ENCODE measurements at regions not wholly inside any gene's neighbourhood (a gene's known extent, or its start where the extent isn't known, plus 50 kb on each side); places are given as distances from the start of the nearest gene placed in this dataset.
"Not testable (repeated sequence)": the region's sequence is repeated elsewhere in the genome, so short reads cannot be mapped to it uniquely, and the experiment has no call there.

- H3K4me2 ChIP-seq (ENCODE audit: low read depth, low read length, poor library complexity, severe bottlenecking): no peak overlapping the region
- H3K9ac ChIP-seq (ENCODE audit: low read depth, low read length, poor library complexity, severe bottlenecking): no peak overlapping the region
Measured at GRCh38 chr17:20908313-20909267, 134.2 kb downstream of the USP22 start.

GRCh38 chr17:20914658-20915057, 128.2 kb downstream of the USP22 start:
- Histone ChIP-seq H4K20me1 (ENCODE audit: insufficient read depth, low read length, poor library complexity, severe bottlenecking) (no peaks in the 10 kb centered on the region), H3K4me1 (ENCODE audit: insufficient read depth, low read length, poor library complexity, severe bottlenecking) (peaks cover 6% of the 10 kb centered on the region), H3F3A (ENCODE audit: low read depth) (no peaks in the 10 kb centered on the region), H3K27me3 (ENCODE audit: insufficient read depth, low read length, poor library complexity, severe bottlenecking) (no peaks in the 10 kb centered on the region), H3K79me2 (ENCODE audit: insufficient read depth, low read length) (no peaks in the 10 kb centered on the region), H3K4me3 (ENCODE audit: low read length, poor library complexity, severe bottlenecking) (no peak overlapping the region), H3K9me3 (ENCODE audit: insufficient read depth, low read depth, low read length) (no peaks in the 10 kb centered on the region), H3K9ac (ENCODE audit: low read depth, low read length, poor library complexity, severe bottlenecking) (no peak overlapping the region), H3K4me2 (ENCODE audit: low read depth, low read length, poor library complexity, severe bottlenecking) (no peak overlapping the region), H3K9me2 (replicated peaks; ENCODE audit: low read depth, low read length) (no peaks in the 10 kb centered on the region), H3K36me3 (ENCODE audit: insufficient read depth, low read length) (no peaks in the 10 kb centered on the region), H2AFZ (ENCODE audit: low read length) (no peak overlapping the region)
- TF ChIP-seq EZH2phosphoT487 (IDR thresholded peaks at IDR 0.05; ENCODE audit: borderline replicate concordance) (no peak), CTCF (conservative IDR thresholded peaks at IDR 0.05; ENCODE audit: low read length) (no peak)

More at GRCh38 chr17:20908313-20909267, 134.2 kb downstream of the USP22 start:
- Histone ChIP-seq H3K4me1 (ENCODE audit: insufficient read depth, low read length, poor library complexity, severe bottlenecking) (no peaks in the 10 kb centered on the region), H2AFZ (ENCODE audit: low read length) (peak overlapping the region; percentile 49; the same call in 1 of the 2 replicates), H3K79me2 (ENCODE audit: insufficient read depth, low read length) (no peaks in the 10 kb centered on the region), H4K20me1 (ENCODE audit: insufficient read depth, low read length, poor library complexity, severe bottlenecking) (no peaks in the 10 kb centered on the region), H3K9me2 (replicated peaks; ENCODE audit: low read depth, low read length) (no peaks in the 10 kb centered on the region), H3K27me3 (ENCODE audit: insufficient read depth, low read length, poor library complexity, severe bottlenecking) (no peaks in the 10 kb centered on the region), H3K36me3 (ENCODE audit: insufficient read depth, low read length) (no peaks in the 10 kb centered on the region), H3K4me3 (ENCODE audit: low read length, poor library complexity, severe bottlenecking) (no peak overlapping the region), H3K9me3 (ENCODE audit: insufficient read depth, low read depth, low read length) (no peaks in the 10 kb centered on the region), H3F3A (ENCODE audit: low read depth) (no peaks in the 10 kb centered on the region)
- TF ChIP-seq CTCF (conservative IDR thresholded peaks at IDR 0.05; ENCODE audit: low read length) (no peak), EZH2phosphoT487 (IDR thresholded peaks at IDR 0.05; ENCODE audit: borderline replicate concordance) (no peak)

GRCh38 chr17:20916383-20916782, 126.4 kb downstream of the USP22 start:
- no peaks in the 10 kb centered on the region for H3F3A ChIP-seq (ENCODE audit: low read depth)
- no peaks in the 10 kb centered on the region for H3K27me3 ChIP-seq (ENCODE audit: insufficient read depth, low read length, poor library complexity, severe bottlenecking)
- H3K79me2 ChIP-seq (ENCODE audit: insufficient read depth, low read length): no peaks in the 10 kb centered on the region
- H3K9me2 ChIP-seq (replicated peaks; ENCODE audit: low read depth, low read length): no peaks in the 10 kb centered on the region
- peak overlapping the region; percentile 51 for H3K4me3 ChIP-seq (ENCODE audit: low read length, poor library complexity, severe bottlenecking)
- H3K9ac ChIP-seq (ENCODE audit: low read depth, low read length, poor library complexity, severe bottlenecking): no peak overlapping the region
- H3K9me3 ChIP-seq (ENCODE audit: insufficient read depth, low read depth, low read length): no peaks in the 10 kb centered on the region
- peak overlapping the region; percentile 85 for H2AFZ ChIP-seq (ENCODE audit: low read length)
- peaks cover 6% of the 10 kb centered on the region for H3K4me1 ChIP-seq (ENCODE audit: insufficient read depth, low read length, poor library complexity, severe bottlenecking)
- H4K20me1 ChIP-seq (ENCODE audit: insufficient read depth, low read length, poor library complexity, severe bottlenecking): no peaks in the 10 kb centered on the region
- H3K4me2 ChIP-seq (ENCODE audit: low read depth, low read length, poor library complexity, severe bottlenecking): peak overlapping the region; percentile 44
- TF ChIP-seq EZH2phosphoT487 (IDR thresholded peaks at IDR 0.05; ENCODE audit: borderline replicate concordance) (no peak), CTCF (conservative IDR thresholded peaks at IDR 0.05; ENCODE audit: low read length) (no peak)
- no peaks in the 10 kb centered on the region for H3K36me3 ChIP-seq (ENCODE audit: insufficient read depth, low read length)

GRCh38 chr17:20917610-20918306, 125.1 kb downstream of the USP22 start:
- not testable (repeated sequence) for H3K27me3 ChIP-seq (ENCODE audit: insufficient read depth, low read length, poor library complexity, severe bottlenecking); H3K36me3 ChIP-seq (ENCODE audit: insufficient read depth, low read length); H3F3A ChIP-seq (ENCODE audit: low read depth); H3K9me3 ChIP-seq (ENCODE audit: insufficient read depth, low read depth, low read length); H2AFZ ChIP-seq (ENCODE audit: low read length); H3K4me2 ChIP-seq (ENCODE audit: low read depth, low read length, poor library complexity, severe bottlenecking); H3K9ac ChIP-seq (ENCODE audit: low read depth, low read length, poor library complexity, severe bottlenecking); H3K4me1 ChIP-seq (ENCODE audit: insufficient read depth, low read length, poor library complexity, severe bottlenecking); H4K20me1 ChIP-seq (ENCODE audit: insufficient read depth, low read length, poor library complexity, severe bottlenecking); H3K4me3 ChIP-seq (ENCODE audit: low read length, poor library complexity, severe bottlenecking); H3K79me2 ChIP-seq (ENCODE audit: insufficient read depth, low read length); H3K9me2 ChIP-seq (replicated peaks; ENCODE audit: low read depth, low read length)

All from Loucy (cell line).